ENCODE measurements at regions not wholly inside any gene's neighbourhood (a gene's known extent, or its start where the extent isn't known, plus 50 kb on each side); places are given as distances from the start of the nearest gene placed in this dataset.

GRCh38 chr9:135329571-135330306, 149.8 kb upstream of the PPP1R26 start:
- no peak for TF ChIP-seq POLR2A (IDR thresholded peaks at IDR 0.05)
- TF ChIP-seq, protein P1, sequence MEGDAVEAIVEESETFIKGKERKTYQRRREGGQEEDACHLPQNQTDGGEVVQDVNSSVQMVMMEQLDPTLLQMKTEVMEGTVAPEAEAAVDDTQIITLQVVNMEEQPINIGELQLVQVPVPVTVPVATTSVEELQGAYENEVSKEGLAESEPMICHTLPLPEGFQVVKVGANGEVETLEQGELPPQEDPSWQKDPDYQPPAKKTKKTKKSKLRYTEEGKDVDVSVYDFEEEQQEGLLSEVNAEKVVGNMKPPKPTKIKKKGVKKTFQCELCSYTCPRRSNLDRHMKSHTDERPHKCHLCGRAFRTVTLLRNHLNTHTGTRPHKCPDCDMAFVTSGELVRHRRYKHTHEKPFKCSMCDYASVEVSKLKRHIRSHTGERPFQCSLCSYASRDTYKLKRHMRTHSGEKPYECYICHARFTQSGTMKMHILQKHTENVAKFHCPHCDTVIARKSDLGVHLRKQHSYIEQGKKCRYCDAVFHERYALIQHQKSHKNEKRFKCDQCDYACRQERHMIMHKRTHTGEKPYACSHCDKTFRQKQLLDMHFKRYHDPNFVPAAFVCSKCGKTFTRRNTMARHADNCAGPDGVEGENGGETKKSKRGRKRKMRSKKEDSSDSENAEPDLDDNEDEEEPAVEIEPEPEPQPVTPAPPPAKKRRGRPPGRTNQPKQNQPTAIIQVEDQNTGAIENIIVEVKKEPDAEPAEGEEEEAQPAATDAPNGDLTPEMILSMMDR (IDR thresholded peaks at IDR 0.05) = no peak
